ENCODE measurements at regions not wholly inside any gene's neighbourhood (a gene's known extent, or its start where the extent isn't known, plus 50 kb on each side); places are given as distances from the start of the nearest gene placed in this dataset.

DNA sequence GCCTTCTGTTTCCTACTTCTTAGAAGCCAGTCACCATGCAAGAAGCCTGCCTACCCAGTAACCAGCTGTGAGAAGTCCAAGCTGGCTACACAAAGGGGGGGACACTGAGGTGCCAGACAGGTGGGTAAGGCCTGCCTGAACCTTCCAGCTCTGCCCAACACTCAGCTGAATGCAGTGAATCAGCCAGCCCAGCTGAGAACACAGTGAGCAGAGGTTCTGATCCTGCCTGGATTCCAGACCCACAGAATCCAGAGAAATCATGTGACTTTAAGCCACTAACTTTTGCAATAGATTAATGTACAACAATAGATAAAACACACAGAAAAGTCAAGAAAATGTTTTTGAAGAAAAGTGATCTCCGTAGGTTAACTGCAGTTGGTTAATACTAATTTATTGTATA lies 151.7 kb downstream of the EFNB2 start:
- DNase-seq (ENCODE audit: low read depth, low spot score) = no peak

DNA sequence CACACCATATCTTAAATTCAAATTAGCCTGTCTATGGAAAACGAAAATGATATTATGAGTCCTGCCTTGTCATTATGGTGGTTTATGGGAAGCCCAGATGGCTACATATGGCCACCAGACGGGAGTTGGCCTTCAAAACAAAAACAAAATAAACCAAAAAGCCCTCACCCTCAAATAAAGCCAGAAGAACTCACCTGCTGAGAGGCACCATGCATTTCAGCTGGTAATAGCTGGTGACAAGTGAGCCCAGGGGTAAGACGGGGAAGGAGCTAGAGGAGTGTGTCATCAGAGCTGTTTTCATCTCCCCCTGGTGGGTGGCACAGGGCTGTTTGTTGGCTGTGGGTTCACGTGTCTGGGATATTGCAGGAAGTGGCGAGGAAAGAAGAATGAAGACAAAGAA lies 152.9 kb downstream of the EFNB2 start:
- DNase-seq (ENCODE audit: low read depth, low spot score) = no peak

DNA sequence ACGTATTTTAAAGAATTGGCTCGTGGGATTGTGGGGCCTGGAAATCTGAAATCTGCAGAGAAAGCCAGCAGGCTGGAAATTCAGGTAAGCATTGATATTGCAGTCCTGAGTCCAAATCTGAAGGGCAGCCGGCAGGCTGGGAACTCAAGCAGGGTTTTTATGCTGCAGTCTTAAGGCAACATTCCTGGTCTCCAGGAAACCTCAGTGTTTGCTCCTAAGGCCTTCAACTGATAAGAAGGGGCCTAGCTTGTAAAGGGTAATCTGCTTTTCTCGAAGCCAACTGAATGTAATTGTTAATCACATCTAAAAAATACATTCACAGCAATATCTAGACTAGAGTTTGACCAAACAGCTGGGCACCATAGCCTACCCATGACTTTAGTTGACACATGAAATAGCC lies 154.4 kb downstream of the EFNB2 start:
- no peak for DNase-seq (ENCODE audit: low read depth, low spot score)

DNA sequence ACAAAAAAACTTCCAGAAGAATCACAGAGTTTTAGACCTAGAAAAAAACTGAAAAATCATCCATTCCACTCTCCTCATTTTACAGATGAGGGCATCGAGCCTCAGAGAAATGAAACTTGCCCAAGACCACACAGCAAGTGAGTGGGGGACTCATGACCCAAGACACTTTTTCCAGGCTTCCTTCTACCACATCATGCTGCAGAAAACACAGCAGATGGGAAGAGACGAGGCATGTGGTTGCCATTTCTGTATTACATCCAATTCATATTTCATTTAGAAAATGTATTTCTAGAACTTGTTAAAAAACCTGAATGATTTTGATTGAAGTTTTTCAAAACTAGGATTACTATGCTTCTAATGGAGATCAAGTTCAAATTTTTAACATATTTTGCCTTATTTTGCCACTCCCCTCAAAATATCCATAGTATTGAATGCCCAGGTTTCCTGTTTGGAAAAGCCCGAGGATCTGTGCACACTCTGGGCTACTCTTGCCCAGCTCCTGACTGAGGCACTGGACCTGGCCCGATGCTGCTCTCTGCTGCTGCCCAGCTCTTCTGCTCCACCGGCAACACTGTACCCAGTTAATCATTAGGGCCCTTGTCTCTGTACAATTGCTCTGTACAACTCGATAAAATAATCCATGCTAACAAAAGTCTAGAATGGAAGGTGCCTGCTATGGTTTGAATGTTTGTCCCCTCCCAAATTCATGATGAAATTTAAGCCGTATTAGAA lies 157.4 kb downstream of the EFNB2 start:
- no peak for DNase-seq (ENCODE audit: low read depth, low spot score)

DNA sequence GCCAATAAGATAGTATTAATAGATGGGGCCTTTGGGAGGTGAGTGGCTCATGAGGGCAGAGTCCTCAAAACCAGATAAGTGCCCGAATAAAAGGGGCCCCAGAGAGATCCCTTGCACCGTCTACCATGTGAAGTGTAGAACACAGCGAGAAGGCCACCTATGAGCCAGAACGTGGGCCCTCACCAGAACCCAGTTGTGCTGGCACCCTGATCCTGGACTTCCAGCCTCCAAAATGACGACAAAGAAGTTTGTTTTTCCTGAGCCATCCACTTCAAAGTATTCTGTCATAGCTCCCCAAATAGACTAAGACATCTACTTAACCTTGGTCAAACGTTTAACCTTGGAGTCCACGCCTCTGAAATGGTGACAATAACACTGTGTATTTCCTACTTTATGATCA lies 158.1 kb downstream of the EFNB2 start:
- no peak for DNase-seq (ENCODE audit: low read depth, low spot score)

DNA sequence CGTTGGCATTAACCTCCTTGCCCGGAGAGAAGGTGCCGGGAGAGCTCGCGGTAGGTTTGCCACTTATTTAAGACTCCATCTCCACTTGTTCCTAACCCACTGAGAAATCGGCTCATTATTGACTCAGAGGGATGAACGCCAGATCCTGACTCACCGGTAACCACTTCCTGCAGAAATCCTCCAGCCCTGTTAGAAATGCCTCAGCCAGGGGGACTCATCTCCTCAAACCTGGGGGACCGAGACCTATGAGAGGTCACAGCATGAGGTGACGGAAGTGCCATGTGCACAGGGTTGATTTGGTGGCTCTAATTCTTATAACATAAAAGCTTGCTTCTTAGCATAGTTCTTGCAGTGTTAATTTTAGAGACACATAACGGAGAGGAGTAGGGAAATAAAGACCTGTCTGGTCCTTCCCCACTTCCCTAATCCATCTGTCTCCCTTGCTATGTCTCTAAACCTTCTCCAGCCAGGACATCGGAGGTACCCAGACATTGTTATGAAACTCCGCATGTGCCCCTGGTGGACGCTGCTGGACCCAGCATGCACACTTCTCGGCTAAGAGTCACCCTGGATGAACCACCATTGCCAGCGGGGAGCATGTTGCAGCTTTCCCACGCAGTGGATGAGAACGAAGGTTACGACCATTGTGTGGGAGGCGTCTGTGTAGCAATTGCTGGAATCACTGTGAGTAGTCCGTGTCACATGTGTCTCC lies 158.9 kb downstream of the EFNB2 start:
- no peak for DNase-seq (ENCODE audit: low read depth, low spot score)

DNA sequence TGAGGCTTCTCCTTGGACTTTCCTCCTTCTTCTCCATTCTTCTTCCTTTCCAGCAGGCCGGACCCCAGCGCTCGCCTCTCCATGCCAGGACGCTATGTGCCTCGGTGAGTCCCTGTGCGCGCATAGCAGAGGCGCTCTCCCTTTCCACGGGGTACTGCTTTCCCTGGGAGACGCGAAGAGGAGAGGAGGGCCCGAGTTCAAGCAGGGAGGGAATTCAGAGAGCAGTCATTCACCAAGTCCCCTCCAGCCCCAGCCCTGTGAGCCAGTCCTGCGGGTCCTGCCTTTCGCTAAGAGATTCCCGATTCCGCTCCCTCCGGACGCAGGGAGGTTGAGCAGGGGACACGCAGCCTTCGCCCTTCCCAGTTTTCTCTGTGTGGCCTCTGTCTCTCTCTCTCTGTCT lies 160.4 kb downstream of the EFNB2 start:
- no peak for DNase-seq (ENCODE audit: low read depth, low spot score)

DNA sequence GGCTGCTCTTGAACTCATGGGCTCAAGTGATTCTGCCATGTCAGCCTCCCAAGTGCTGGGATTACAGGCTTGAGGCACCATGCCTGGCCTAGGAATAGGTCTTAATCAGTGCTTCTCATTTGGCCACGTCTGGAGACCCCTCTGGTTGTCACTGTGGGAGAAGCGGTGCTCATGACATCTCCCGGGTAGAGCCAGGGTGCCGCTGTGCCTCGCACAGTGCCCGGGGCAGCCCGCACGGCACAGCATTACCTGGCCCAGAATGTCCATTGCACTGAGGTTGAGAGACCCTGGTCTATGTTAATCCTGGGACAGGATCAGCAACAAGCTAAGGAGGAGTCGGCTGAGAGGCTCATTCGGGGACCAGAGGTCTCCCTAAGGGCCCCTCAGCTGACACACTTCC lies 160.8 kb downstream of the EFNB2 start:
- no peak for DNase-seq (ENCODE audit: low read depth, low spot score)

DNA sequence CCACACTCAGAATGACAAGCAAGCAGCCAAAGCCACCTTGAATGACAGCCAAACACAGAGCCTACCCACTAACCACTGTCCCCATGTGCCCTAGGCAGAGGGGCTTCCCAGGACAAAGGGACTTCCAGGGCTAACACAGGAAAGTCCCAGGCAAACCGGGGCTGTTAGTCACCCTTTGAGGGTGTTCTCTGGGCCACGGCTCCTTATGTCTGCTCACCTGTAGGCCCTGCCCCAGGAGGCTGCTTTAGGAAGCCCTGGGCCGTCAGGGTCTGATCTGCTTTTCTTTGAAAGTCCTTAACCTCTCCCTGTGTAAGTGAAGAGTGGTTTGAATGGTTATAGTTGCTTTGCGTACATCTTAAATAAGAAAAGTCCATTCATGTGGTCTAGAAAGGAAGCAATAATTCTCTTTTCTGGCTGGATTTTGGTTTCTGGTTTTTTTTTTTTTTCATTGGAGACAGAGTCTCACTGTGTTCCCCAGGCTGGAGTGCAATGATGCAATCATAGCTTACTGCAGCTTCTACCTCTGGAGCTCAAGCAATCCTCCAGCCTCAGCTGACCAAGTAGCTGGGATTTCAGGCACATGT lies 161.4 kb downstream of the EFNB2 start:
- DNase-seq (ENCODE audit: low read depth, low spot score) = no peak

DNA sequence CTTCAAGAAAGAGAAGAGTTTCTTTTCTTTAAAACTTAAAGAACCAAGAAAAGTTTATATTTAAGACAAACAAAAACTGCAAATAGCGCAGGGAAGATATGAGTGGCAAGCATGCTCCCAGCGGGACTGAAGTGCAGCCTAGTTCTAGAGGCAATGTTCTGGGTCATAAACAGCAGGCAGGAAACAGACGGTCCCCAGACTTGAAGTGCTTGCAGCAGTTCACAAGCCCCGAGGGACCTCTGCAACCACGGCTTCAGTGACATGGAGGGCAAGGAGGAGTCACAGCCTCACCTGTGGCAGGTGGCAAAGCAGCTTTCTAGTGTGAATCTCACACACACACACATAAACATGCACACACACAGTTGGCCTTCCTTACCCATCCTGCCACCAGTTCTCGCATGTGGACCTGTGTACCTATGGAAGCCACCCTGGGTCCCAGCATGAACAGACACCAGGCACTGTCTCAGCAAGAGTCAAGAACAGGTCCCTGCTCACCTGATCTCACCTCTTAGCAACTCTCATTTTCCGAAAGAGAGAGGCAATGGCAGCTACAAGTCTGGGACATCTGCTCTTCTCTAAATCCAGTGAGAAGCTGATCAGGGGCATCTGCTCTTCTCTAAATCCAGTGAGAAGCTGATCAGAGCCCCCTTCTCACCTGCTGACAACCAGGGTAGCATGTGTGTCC lies 162.0 kb downstream of the EFNB2 start:
- no peak for DNase-seq (ENCODE audit: low read depth, low spot score)

DNA sequence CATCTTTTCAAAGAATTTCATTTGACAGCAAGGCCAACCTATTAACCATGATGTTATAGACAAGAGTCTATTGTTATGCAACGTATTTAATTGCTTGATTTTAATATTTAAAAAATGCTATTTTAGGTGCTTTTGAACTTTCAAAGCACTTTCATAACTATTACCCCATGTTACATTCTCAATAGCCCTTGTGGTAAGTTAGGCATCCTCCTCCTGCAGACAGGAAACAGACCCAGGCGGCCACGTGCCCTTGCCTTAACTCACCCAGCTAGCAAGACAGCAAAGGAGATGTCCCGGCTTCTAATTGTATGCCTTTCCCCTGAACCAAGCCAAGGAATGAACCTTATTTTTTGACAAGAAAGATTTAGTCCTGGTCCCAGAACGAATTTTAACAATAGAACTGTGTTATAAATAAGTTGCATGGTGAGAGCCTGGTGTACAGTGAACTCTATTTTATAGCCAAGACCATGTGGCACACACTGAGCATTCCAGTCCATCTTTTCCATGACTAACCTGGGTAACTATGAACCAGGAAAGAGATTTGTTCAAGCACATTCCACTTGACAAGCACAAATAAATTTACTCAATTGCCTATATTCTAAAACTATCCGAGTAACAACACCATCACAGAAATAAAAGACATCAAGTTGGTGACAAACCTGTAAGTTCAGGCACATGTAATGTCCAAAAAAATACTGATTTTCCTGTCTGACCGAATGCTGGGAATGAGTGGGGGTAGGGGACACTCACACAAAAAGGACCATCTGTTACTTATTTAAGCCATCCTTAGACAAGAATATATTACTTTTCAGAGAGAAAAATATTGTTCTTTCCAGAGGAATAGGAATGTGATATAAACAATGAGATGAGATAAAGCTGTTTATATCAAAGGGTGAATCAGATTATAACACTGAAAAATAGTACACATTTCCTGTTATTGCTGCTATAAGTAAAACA lies 163.0 kb downstream of the EFNB2 start:
- no peak for DNase-seq (ENCODE audit: low read depth, low spot score)

DNA sequence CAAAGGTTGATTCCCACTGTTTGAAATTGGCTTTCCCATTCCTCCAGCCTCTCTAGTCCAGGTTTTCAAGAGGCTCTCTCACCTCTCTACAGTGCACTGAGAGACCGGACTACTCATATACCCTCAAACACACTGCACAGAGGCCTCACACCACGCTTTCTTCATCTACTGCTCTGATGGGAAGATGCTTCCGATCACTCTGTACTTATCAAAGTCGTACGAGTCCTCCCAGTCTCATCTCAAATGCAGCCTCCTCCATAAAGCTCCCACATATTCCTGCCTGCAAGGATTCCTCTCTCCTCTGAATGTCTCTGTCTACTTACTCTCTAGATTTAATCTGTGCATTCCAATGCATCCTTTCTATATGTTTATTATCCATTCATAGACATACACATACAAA lies 164.4 kb downstream of the EFNB2 start:
- no peak for DNase-seq (ENCODE audit: low read depth, low spot score)

DNA sequence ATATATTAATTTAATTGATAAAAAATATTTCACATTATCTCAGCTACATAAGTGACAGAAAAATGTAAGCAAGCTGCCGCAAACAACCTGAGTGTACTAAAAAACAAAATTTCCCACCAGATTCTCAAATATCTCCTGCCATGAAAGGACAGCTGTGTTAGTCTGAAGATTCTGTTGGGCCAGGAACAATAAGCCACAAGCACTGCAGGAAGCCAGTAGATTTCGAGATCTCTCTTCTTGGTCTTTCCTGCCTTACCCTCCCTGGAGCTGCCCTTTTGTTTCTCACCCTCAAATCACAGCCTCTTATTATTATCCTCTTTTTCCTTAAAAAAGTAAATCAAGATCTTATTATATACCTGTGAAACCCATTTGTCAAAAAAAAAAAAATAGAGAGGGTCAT lies 165.6 kb downstream of the EFNB2 start:
- no peak for DNase-seq (ENCODE audit: low read depth, low spot score)

DNA sequence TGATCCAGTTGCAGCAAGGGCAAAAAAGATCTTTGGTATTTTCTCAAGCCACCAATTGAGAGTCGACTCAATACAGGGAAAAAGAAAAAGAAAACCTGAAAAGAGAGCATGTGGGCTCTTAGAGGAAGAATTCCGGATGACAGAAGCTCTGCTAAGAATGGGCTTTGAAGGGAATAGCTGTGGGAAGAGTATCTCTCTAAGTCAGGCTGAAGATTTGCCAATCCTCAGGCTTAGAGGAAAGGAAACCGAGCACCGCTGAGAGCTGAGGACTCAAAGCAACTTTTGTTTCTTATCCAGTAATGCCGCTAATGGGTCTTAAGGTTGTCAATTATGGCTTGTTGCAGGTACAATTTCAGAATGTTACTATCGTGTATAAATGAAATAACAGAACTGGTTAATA lies 166.4 kb downstream of the EFNB2 start:
- no peak for DNase-seq (ENCODE audit: low read depth, low spot score)

DNA sequence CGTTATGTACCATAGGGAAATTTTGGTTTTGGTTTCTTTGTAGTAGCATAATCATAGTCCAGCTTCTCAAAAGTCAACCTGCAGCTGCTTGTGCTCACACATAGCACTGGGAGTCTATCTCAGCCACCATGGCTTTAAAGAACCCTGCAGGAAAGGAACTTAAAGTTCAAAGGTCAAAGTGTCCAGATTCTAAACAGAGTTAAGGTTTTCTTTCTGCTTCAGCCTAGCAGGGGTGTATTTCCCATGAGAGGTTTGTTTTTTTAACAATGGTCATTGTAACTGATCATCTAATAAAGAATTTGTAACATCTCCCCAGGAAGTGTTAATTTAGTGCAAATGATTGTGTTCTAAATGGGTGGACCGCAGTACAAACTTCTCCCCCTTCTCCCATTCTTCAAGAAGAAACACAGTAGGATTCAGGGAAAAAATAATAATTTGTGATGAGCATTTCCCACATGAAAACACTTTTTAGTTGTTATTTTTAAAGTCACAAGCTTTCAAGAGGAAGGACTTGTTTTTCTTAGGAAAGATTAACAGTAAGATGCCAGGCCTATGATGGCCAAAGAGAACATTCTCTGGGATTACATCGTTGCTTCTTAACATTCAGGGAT lies 168.0 kb downstream of the EFNB2 start:
- DNase-seq (ENCODE audit: low read depth, low spot score) = no peak

DNA sequence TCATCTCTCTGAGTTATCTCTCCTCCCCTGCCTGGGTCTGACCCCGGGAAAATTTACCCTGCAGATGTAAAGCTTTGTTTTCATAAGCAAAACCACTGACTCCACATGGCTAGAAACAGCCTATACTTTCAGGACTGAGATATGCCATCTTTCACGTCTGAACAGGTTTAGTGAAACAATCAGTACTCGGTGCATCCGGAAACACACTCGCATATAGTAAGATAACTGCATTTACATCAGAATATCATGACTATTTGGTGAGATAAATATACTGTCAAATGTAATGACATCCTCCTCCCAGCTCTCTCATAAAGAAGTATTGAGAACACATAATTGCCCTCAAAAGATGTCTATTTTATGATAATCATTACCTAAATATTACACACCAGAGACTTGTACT lies 172.8 kb downstream of the EFNB2 start:
- DNase-seq (ENCODE audit: low read depth, low spot score) = no peak

DNA sequence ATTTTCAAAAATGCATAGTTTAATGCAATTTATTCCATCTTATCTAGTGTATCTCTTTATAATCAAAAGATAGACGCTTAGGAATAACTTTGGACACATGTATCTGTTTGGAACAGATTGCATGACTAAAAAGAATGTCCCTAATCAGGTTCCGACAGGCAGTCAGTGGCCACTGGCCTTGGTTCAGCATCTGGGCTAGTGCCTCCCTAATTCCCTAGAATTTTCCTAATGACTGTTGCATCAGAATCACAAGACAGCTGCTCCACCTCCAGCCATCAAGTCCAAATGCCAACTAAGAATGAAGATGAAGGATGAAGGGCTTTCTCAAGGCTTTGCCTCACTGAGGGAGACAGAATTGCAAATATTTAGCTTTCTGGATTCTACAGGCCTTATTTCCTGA lies 173.8 kb downstream of the EFNB2 start:
- no peak for DNase-seq (ENCODE audit: low read depth, low spot score)

DNA sequence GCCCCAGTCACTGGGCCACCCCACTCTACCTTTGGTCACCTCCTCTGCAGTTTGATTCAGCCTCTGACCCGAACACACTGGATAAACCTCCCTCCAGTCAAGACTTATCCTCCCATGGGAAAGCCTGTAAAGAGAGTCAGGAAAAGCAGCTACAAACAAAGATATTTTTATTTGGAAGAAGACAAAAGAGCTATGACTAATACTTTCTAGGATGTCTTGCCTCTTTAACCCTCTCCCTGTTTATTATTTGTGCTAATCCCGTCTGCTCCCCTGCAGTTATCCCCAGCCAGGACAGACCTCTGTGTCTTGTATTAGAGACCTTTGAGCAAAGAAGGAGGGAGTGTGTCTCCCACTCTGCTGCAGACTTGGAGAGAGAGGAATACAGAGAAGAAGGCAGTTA lies 178.3 kb downstream of the EFNB2 start:
- DNase-seq (ENCODE audit: low read depth, low spot score) = no peak

DNA sequence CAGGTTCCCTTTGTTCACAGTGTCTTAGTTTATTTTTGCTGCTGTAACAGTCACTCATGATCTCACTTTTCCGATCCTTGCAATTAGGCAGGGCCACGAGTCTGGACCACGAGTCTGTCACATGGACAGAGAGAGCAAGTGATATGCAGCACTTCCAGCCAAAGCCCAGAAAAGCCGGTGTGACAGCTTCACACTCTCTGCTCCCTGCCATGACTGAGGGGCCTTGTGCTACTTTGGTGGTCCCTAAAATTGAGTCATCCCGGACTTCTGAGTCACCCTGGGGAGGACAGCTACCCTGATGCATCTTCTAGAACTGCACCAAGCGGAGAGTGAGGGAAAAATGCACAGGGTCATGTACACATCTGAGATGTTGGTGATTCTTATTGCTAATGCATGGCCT lies 179.6 kb downstream of the EFNB2 start:
- DNase-seq (ENCODE audit: low read depth, low spot score) = no peak

DNA sequence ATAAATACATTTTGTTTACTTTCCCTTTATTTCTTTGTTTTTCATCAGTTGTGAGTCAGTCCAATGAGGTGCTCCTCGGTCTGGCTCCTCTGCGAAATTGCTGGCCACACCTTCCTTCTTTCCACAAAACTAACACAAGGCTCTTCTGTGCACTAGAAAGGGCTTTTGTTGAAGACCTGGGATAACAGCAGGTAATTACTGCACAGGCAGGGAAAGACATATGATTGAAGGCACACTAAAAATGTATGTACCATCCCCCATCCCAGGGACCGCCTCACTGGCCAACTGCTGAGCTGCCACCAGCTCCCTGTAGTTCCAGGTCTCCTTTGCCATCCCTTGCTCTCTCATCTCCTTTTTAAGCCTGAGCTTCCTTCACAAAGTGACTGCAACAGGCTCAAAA lies 180.5 kb downstream of the EFNB2 start:
- no peak for DNase-seq (ENCODE audit: low read depth, low spot score)

DNA sequence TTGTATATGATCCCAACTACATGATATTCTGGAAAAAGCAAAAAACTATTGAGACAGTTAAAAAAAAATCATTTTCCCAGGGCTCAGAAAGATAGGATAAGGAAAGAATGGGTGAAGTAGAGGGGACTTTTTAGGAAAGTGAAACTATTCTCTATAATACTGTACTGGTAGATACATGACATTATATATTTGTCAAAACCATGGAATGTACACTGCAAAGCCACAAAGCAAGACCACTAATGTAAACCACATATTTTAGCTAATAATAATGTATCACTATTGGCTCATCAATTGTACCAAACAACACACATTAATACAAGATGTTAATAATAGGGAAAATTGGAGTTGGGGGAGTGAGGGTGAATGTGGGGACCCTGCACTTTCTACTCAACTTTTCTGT lies 182.6 kb downstream of the EFNB2 start:
- DNase-seq (ENCODE audit: low read depth, low spot score) = no peak

All from activated naive CD8-positive, alpha-beta T cell treated with anti-CD3 and anti-CD28 coated beads, Interleukin-2, amount 50 U/mL, for 16 hours (primary cell).